B cell (primary cell): ENCODE measurements at regions not wholly inside any gene's neighbourhood (a gene's known extent, or its start where the extent isn't known, plus 50 kb on each side); places are given as distances from the start of the nearest gene placed in this dataset.
"Not testable (repeated sequence)": the region's sequence is repeated elsewhere in the genome, so short reads cannot be mapped to it uniquely, and the experiment has no call there.

Experiments used
- EZH2 ChIP-seq: IDR thresholded peaks from 2 replicates; pipeline ENCODE4 v1.6.1; 2012; ENCODE audit warnings: borderline replicate concordance, low read depth, mild to moderate bottlenecking, moderate library complexity, low read length; ENCODE audit not compliant: insufficient read depth, poor library complexity, severe bottlenecking
- TF ChIP-seq, protein P1 (sequence below): fragments of 200-600 bp; IDR thresholded peaks from one replicate; pipeline ENCODE4 v1.8.0; 2022; ENCODE audit warnings: antibody characterized with exemption, mild to moderate bottlenecking

DNA sequence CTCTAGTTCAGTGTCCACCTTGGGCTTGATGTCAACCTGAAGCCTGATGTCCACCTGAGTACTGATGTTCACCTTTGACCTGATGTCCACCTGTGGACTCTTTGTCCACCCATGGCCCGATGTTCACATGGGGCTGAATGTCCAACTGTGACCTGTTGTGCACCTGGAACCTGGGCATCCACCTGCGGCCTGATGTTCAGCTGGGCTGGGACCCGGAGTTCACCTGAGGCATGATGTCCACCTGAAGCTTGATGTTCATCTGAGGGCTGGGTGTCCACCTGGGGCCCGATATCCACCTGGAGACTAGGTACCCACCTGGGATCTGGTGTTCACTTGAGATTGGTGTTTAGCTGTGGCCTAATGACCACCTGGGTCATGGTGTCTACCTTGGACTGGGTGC is 231.3 kb downstream of the CCDC74A start:
- TF ChIP-seq, protein P1, sequence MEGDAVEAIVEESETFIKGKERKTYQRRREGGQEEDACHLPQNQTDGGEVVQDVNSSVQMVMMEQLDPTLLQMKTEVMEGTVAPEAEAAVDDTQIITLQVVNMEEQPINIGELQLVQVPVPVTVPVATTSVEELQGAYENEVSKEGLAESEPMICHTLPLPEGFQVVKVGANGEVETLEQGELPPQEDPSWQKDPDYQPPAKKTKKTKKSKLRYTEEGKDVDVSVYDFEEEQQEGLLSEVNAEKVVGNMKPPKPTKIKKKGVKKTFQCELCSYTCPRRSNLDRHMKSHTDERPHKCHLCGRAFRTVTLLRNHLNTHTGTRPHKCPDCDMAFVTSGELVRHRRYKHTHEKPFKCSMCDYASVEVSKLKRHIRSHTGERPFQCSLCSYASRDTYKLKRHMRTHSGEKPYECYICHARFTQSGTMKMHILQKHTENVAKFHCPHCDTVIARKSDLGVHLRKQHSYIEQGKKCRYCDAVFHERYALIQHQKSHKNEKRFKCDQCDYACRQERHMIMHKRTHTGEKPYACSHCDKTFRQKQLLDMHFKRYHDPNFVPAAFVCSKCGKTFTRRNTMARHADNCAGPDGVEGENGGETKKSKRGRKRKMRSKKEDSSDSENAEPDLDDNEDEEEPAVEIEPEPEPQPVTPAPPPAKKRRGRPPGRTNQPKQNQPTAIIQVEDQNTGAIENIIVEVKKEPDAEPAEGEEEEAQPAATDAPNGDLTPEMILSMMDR: not testable (repeated sequence)
- TF ChIP-seq EZH2: not testable (repeated sequence)
